Mononuclear cell (primary cell): ENCODE measurements at regions not wholly inside any gene's neighbourhood (a gene's known extent, or its start where the extent isn't known, plus 50 kb on each side); places are given as distances from the start of the nearest gene placed in this dataset.
"Not testable (repeated sequence)": the region's sequence is repeated elsewhere in the genome, so short reads cannot be mapped to it uniquely, and the experiment has no call there.

Source experiments
- H3K27me3 ChIP-seq: 2 replicates; pipeline ENCODE4 v1.6.0; 2011; ENCODE audit warnings: low read length, control low read depth; ENCODE audit not compliant: insufficient read depth
- H3K4me1 ChIP-seq: 2 replicates; pipeline ENCODE4 v1.5.1; 2011; ENCODE audit warnings: mild to moderate bottlenecking, low read length, control low read depth; ENCODE audit not compliant: insufficient read depth
- H3K4me3 ChIP-seq: 2 replicates; pipeline ENCODE4 v1.5.1; 2011; ENCODE audit warnings: mild to moderate bottlenecking, low read length, moderate library complexity
- H3K9me3 ChIP-seq: 2 replicates; pipeline ENCODE4 v1.5.1; 2011; ENCODE audit warnings: low read depth, mild to moderate bottlenecking, control low read depth, low read length

GRCh38 chr13:38086721-38087120 is 217.1 kb upstream of the TRPC4 start:
- no peaks in the 10 kb centered on the region for H3K4me1 ChIP-seq
- H3K9me3 ChIP-seq = peaks cover 13% of the 10 kb centered on the region
- no peaks in the 10 kb centered on the region for H3K27me3 ChIP-seq
- no peak overlapping the region for H3K4me3 ChIP-seq

GRCh38 chr13:38086013-38086412 is 216.4 kb upstream of the TRPC4 start:
- peaks cover 13% of the 10 kb centered on the region for H3K9me3 ChIP-seq
- no peaks in the 10 kb centered on the region for H3K4me1 ChIP-seq
- no peak overlapping the region for H3K4me3 ChIP-seq
- no peaks in the 10 kb centered on the region for H3K27me3 ChIP-seq

GRCh38 chr13:38073931-38074330 is 204.4 kb upstream of the TRPC4 start:
- Histone ChIP-seq H3K4me3 (no peak overlapping the region), H3K4me1 (no peaks in the 10 kb centered on the region), H3K9me3 (no peaks in the 10 kb centered on the region), H3K27me3 (no peaks in the 10 kb centered on the region)

- no peaks in the 10 kb centered on the region for H3K9me3 ChIP-seq
These were observed 203.1 kb upstream of the TRPC4 start for GRCh38 chr13:38072696-38073095.

GRCh38 chr13:38071340-38071739 is 201.8 kb upstream of the TRPC4 start:
- not testable (repeated sequence) for H3K27me3 ChIP-seq, H3K4me3 ChIP-seq, H3K9me3 ChIP-seq, H3K4me1 ChIP-seq

More at GRCh38 chr13:38072696-38073095, 203.1 kb upstream of the TRPC4 start:
- no peak overlapping the region for H3K4me3 ChIP-seq
- H3K27me3 ChIP-seq = no peaks in the 10 kb centered on the region
- no peaks in the 10 kb centered on the region for H3K4me1 ChIP-seq

GRCh38 chr13:38053896-38054295 is 184.3 kb upstream of the TRPC4 start:
- no peak overlapping the region for H3K4me3 ChIP-seq
- H3K9me3 ChIP-seq = no peaks in the 10 kb centered on the region
- H3K4me1 ChIP-seq = no peaks in the 10 kb centered on the region
- no peaks in the 10 kb centered on the region for H3K27me3 ChIP-seq

- Histone ChIP-seq H3K9me3 (no peaks in the 10 kb centered on the region), H3K4me3 (no peak overlapping the region), H3K27me3 (no peaks in the 10 kb centered on the region), H3K4me1 (no peaks in the 10 kb centered on the region)
These were observed 176.4 kb upstream of the TRPC4 start for GRCh38 chr13:38046049-38046376.

DNA sequence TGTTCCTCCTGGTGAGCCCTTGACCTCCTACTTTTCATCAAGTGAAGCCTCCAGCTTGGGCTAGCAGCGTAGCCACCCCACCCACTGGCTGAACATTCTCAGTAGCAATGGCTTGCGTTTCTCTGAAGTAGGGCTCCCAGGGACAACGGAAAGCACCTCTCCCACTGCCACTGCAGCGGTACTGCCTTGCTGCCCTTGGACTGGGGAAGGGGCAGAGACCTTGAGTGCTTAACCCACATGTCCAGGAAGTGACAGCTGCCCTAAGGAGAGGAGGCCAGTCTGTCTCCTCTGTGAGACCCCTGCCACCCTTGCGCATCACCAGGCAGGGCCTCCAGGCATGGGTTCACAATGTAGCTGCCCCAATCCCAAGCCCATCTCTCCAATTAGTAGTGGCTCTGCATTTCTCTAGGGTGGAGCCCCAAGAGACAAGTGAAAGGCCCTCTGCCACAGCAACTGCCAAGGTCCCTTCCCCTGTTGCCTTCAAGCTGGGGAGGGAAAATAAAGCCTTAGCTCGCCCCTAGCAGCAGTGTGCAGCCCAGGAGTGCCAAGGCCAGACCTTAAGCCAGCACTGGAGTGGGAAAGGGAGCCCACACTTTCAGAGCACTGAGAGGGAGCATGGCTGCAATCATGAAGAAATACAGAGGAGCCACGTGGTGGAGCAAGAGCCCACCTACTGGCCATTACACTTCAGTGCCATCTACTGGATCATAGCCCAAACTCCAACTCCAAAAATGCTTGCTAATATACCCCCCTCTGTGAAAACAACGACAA is 175.9 kb upstream of the TRPC4 start:
- Histone ChIP-seq H3K9me3 (no peaks in the 10 kb centered on the region), H3K4me3 (no peak overlapping the region), H3K27me3 (no peaks in the 10 kb centered on the region), H3K4me1 (no peaks in the 10 kb centered on the region)

GRCh38 chr13:38044067-38044466 is 174.5 kb upstream of the TRPC4 start:
- Histone ChIP-seq H3K4me3 (no peak overlapping the region), H3K9me3 (no peaks in the 10 kb centered on the region), H3K4me1 (no peaks in the 10 kb centered on the region), H3K27me3 (no peaks in the 10 kb centered on the region)

DNA sequence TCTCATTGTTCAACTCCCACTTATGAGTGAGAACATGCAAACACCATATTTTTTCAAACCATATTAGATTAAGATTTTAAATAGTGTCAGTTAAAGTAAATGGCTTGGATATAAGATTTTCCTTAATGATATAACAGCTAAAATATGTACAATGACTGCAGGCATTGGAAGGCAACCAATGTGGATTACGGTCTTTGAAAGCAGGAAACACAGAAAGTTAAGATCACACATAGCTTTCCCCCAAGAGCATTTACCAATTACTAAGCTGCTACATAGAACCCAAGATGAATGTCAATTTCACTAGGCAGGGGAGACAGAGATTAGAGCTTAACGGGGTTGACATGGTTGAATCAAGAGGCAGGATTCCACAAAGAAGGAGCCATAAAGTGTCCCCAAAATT is 173.2 kb upstream of the TRPC4 start:
- Histone ChIP-seq H3K4me1 (no peaks in the 10 kb centered on the region), H3K4me3 (no peak overlapping the region), H3K9me3 (no peaks in the 10 kb centered on the region), H3K27me3 (no peaks in the 10 kb centered on the region)

DNA sequence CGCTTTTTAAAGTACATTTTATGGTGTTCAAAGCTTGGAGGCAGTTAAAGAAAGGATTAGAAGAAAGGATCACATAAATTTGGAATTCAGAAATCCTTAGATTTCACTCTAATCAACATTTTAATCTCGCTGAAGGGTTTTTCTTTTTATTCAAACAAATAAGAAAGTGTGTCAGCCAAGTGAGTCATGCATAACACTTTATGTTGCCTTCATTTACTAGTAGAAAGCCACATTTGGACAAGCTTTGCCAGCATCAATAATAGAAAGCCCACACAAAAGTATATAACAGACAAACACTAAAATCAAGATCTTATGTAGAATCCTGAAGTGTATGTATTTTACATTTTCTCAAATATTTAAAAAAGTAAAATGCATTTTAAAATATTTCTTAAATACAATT is 154.9 kb upstream of the TRPC4 start:
- no peaks in the 10 kb centered on the region for H3K27me3 ChIP-seq
- no peak overlapping the region for H3K4me3 ChIP-seq
- H3K9me3 ChIP-seq = peaks cover 27% of the 10 kb centered on the region
- H3K4me1 ChIP-seq = no peaks in the 10 kb centered on the region

DNA sequence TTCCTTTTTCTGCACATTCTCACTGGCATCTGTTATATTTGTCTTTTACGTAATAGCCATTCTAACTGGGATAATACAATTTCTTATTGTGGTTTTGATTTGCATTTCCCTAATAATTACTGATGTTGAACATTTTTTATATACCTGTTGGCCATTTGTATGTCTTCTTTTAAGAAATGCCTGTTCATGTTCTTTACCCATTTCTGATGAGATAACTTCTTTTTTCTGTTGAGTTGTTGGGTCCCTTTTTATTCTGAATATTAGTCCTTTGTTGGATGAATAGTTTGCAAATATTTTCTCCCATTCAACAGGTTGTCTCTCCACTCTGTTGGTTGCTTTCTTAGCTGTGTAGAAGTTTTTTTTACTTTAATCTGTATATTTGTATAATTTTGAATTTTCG is 147.7 kb upstream of the TRPC4 start:
- peaks cover 53% of the 10 kb centered on the region for H3K9me3 ChIP-seq
- no peaks in the 10 kb centered on the region for H3K27me3 ChIP-seq
- no peaks in the 10 kb centered on the region for H3K4me1 ChIP-seq
- no peak overlapping the region for H3K4me3 ChIP-seq

- Histone ChIP-seq H3K9me3 (peaks cover 23% of the 10 kb centered on the region), H3K27me3 (no peaks in the 10 kb centered on the region), H3K4me1 (no peaks in the 10 kb centered on the region), H3K4me3 (no peak overlapping the region)
These were observed 144.1 kb upstream of the TRPC4 start for GRCh38 chr13:38013676-38014075.

DNA sequence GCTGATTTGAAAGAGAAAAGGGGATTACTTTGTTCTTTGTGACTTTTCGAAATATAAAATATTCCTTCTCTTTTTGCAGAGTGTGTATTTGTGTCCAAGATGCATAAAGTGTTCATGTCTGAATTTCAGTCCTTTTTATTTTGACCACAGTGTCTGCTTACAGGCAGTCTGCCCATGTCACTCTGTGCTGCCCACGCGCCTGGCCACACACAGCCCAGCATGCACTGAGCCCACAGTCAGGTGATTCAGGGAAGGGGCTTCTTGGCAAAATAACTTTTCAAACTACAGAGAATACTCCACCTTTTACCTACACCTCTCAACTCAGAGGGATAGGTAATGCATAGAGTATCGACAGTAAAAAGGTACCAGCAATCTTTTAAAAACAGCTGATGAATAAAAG is 142.5 kb upstream of the TRPC4 start:
- H3K4me1 ChIP-seq = no peaks in the 10 kb centered on the region
- no peak overlapping the region for H3K4me3 ChIP-seq
- H3K27me3 ChIP-seq = no peaks in the 10 kb centered on the region
- H3K9me3 ChIP-seq = peaks cover 7% of the 10 kb centered on the region

DNA sequence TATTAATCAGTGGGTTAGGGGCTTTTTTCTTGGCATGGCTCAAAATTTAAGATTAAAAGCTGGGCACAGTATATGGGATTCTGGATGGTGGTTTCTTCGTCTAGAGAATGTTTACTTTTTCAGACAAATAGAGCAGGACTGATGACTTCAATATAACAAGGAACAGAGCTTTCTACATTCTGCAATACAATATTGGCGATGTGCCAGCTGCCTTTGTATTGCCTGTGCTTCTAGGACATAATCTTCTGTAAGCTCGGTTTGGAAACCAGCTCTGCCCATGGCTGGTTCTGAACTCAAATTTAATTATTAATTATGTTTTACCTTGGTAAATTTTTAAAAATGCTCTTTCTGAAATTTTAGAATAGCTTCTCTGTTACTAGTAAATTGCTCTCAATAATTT is 139.1 kb upstream of the TRPC4 start:
- H3K4me1 ChIP-seq = no peaks in the 10 kb centered on the region
- no peaks in the 10 kb centered on the region for H3K9me3 ChIP-seq
- no peak overlapping the region for H3K4me3 ChIP-seq
- H3K27me3 ChIP-seq = no peaks in the 10 kb centered on the region

DNA sequence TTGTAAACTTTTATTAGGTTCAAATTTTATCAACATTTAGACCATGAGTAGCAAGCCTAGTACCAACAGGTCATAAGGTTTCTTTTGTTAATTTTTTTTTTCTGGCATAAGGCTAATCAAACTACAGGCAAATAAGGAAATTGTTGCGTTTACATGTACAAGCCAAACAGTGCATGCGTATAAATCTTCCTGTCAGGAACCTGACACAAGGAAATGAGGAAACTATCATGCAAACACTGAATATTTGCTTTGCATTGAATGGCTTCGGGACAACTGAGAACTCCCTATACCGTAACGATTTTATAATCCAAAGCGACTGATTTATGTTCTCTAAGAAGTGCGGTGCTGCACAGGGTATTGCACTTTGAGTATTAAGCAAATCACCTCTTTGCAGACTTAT is 133.0 kb upstream of the TRPC4 start:
- Histone ChIP-seq H3K4me1 (no peaks in the 10 kb centered on the region), H3K9me3 (no peaks in the 10 kb centered on the region), H3K4me3 (no peak overlapping the region), H3K27me3 (no peaks in the 10 kb centered on the region)
